ENCODE measurements at regions not wholly inside any gene's neighbourhood (a gene's known extent, or its start where the extent isn't known, plus 50 kb on each side); places are given as distances from the start of the nearest gene placed in this dataset.
A peak's percentile ranks its signal among the peaks of the same experiment; 100 is the strongest.
"Not testable (repeated sequence)": the region's sequence is repeated elsewhere in the genome, so short reads cannot be mapped to it uniquely, and the experiment has no call there.

GRCh38 chr7:20521243-20521642 is 94.2 kb upstream of the ABCB5 start:
- no peak for DNase-seq

- no peak for DNase-seq
These were observed 86.2 kb upstream of the ABCB5 start for GRCh38 chr7:20529260-20529659.

DNA sequence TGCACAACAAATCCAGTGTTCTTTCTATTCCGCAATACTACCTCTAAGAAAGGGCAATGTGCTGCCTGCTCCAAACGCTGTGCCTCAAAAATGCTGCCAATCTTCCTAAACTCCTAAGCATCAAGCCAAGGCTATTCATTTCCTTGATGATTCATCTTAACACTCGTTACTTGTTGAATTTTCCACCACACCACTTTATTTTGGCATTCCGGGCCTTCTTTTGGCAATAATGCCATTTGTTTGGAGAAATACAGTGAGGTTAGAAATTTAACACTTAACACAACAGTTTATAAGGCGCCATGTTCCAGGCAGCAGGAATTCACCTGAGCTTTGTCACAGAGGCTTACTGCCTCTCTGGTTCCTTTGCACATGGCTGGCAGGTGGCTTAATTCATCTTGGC is 82.6 kb upstream of the ABCB5 start:
- no peak for DNase-seq

- DNase-seq: no peak
These were observed 80.9 kb upstream of the ABCB5 start for GRCh38 chr7:20534543-20534942.

GRCh38 chr7:20535541-20535940 is 79.9 kb upstream of the ABCB5 start:
- no peak for DNase-seq

DNA sequence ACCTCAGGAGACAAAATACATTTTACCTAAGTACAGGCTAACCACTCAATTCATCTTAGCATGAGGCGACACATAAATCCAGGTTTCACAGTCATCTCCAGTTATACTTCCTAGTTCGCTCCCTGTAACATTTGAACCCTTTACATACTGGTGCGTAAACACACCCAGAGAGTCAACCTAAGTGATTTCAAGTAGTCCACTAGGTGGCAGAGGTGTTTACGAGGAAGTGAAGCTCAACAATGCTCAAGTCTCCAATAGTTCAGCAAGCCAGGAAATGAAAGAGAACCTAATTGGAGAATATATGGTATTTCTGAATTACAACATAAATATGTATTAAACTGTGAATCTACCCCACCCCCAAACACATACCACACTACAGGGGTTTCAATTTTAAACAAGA is 76.3 kb upstream of the ABCB5 start:
- DNase-seq: peak; percentile 50

- peak; percentile 21 for DNase-seq
These were observed 73.7 kb upstream of the ABCB5 start for GRCh38 chr7:20541608-20542349.

DNA sequence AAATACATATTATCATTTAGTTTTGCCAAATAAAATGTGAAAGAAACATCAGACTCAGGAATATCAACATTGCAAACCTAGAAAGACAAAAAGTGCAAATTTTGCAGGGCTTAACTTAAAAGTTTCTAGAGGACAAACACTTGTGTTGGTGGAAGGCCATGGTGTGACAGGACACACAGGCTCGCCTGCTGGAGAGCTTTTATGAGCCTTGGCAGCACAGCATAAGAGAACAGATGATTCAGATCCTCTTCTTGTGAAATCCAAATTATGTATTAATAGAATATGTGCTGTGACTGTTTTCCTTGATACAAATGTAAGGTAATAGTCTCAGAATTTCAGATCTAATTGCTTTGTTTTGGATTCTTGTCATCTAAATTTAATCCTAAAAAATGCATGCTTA is 72.9 kb upstream of the ABCB5 start:
- DNase-seq: no peak

GRCh38 chr7:20543500-20543899 is 72.0 kb upstream of the ABCB5 start:
- no peak for DNase-seq

GRCh38 chr7:20545016-20545415 is 70.5 kb upstream of the ABCB5 start:
- DNase-seq: no peak

- DNase-seq: not testable (repeated sequence)
These were observed 68.5 kb upstream of the ABCB5 start for GRCh38 chr7:20546958-20547357.

DNA sequence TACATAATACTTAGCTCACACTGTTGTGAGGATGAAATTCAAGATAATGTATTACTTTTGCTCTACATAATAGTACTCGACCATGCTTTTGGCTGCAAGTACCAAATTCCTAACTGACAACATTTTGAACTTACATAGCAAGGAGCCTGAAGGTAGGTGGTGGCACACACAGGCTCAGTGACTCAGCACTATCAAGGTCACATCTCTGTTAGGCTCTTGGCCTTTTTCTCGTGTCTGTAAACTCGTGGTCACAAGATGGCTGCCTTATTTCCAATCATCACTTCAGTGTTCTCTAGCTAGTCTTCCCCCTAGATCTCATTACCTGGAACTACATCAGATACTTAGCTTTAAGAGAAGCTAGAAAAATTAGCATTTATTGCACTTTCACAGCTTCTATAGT is 61.4 kb upstream of the ABCB5 start:
- DNase-seq: peak; percentile 4

DNA sequence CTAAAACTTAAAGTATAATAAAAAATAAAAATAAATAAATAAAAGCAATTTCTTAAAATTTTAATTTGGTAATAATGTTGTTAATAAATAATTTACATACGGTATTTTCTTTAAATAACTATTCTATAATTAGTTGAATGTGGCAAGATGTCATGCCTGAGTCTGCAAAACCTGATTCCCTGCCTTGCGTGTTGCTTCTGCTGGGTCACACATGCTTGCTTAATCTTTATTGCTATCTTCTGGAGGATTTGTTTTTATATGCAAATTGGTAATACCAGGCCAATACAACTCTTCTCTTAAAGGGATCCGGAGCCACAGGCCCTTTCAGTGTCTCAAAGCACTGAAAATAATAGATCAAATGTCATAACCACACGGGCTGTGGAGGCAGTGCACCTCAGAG is 59.4 kb upstream of the ABCB5 start:
- no peak for DNase-seq

GRCh38 chr7:20557116-20557515 is 58.4 kb upstream of the ABCB5 start:
- DNase-seq: peak; percentile 33

- DNase-seq: no peak
These were observed 56.3 kb upstream of the ABCB5 start for GRCh38 chr7:20558963-20559716.

DNA sequence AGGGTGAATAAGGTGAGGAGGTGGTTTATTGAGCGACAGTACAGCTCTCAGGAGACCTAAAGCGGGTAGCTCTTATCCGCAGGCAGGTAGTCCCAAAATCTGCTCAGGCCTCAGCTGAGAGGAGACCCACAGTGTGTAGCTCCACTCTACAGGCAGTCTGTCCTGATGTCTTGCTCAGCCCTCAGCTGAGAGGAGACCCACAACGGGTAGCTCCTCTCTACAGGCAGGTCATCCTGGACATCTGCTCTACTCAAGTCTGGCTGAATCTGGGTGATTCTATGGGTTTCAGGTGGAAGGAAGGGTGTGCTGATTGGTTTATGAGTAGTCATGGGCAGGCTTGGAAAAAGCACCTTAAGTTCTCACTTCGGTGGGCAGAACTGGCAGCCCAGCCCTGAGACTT is 55.6 kb upstream of the ABCB5 start:
- no peak for DNase-seq

- no peak for DNase-seq
These were observed 54.9 kb upstream of the ABCB5 start for GRCh38 chr7:20560325-20561180.

GRCh38 chr7:20561466-20561865 is 54.0 kb upstream of the ABCB5 start:
- no peak for DNase-seq

DNA sequence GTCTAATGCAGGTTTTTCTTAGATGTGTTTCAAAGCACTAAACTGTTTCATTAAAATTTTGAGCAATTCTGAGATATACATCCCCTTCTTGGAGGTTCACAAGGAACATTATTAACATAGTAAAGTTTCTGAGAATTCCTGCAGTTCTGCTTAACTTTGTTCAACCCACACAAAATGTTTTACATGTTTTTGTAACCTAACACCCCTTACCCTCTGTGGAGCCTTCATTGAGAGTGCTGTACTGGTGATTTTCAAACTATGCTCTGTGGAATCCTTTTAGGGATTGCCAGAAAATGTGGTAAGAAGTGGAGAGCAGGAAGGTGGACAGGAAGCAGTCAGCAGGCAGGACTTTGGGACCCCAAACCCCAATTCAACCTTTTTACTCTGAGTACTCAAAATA is 53.6 kb upstream of the ABCB5 start:
- DNase-seq: no peak

- DNase-seq: no peak
These were observed 53.0 kb upstream of the ABCB5 start for GRCh38 chr7:20562461-20562860.

All from hematopoietic multipotent progenitor cell treated with erythropoietin and hydrocortisone succinate and interleukin-3 and kit ligand, for 4 days (in vitro differentiated cells).